SJCRH30 (cell line): ENCODE measurements at regions not wholly inside any gene's neighbourhood (a gene's known extent, or its start where the extent isn't known, plus 50 kb on each side); places are given as distances from the start of the nearest gene placed in this dataset.
"Not testable (repeated sequence)": the region's sequence is repeated elsewhere in the genome, so short reads cannot be mapped to it uniquely, and the experiment has no call there.

Experiments
- DNase-seq, 2 experiments: peaks; one replicate each; pipeline ENCODE4 v3.0.0-alpha.2; 2015 to 2020
- H3K27ac ChIP-seq: fragments of 250-450 bp; sonication (Bioruptor Pico); 2 replicates; pipeline ENCODE4 v1.5.1; 2020; ENCODE audit warnings: mild to moderate bottlenecking, moderate library complexity
- H3K27me3 ChIP-seq: fragments of 250-450 bp; sonication (Bioruptor Pico); 2 replicates; pipeline ENCODE4 v1.5.1; 2020; ENCODE audit warnings: mild to moderate bottlenecking, moderate library complexity
- H3K36me3 ChIP-seq: fragments of 250-450 bp; sonication (Bioruptor Pico); 2 replicates; pipeline ENCODE4 v1.5.1; 2020; ENCODE audit warnings: mild to moderate bottlenecking, moderate library complexity
- H3K4me1 ChIP-seq: fragments of 250-450 bp; sonication (Bioruptor Pico); 2 replicates; pipeline ENCODE4 v1.5.1; 2020; ENCODE audit warnings: mild to moderate bottlenecking, moderate library complexity
- H3K4me3 ChIP-seq: fragments of 250-450 bp; sonication (Bioruptor Pico); 2 replicates; pipeline ENCODE4 v1.5.1; 2020; ENCODE audit warnings: mild to moderate bottlenecking, moderate library complexity
- H3K9me3 ChIP-seq: fragments of 250-450 bp; sonication (Bioruptor Pico); replicated peaks from 2 replicates; pipeline ENCODE4 v1.5.1; 2020; ENCODE audit warnings: mild to moderate bottlenecking, moderate library complexity

DNA sequence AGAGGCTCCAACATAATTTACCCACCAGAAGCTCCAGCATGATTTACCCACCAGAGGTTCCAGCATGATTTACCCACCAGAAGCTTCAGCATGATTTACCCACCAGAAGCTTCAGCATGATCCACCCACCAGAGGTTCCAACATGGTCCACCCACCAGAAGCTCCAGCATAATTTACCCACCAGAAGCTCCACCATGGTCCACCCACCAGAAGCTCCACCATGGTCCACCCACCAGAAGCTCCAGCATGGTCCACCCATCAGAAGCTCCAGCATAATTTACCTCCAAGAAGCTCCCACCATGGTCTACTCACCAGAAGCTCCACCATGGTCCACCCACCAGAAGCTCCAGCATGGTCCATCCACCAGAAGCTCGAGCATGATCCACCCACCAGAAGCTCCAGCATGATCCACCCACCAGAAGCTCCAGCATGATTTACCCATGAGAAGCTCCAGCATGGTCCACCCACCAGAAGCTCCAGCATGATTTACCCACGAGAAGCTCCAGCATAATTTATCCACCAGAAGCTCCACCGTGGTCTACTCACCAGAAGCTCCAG lies 137.0 kb upstream of the TPTE start:
- not testable (repeated sequence) for DNase-seq, H3K4me3 ChIP-seq, H3K36me3 ChIP-seq, H3K9me3 ChIP-seq, H3K4me1 ChIP-seq, H3K27me3 ChIP-seq, H3K27ac ChIP-seq

DNA sequence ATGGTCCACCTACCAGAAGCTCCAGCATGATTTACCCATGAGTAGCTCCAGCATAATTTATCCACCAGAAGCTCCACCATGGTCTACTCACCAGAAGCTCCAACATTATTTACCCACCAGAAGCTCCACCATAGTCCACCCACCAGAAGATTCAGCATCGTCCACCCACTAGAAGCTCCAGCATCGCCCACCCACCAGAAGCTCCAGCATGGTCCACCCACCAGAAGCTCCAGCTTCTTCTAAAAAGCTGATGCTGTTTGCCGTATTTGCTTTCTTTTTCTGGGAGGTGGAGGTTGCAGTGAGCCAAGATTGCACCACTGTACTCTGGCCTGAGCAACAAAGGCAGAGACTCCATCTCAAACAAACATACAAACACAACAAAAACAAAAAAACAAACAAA lies 136.2 kb upstream of the TPTE start:
- H3K4me3 ChIP-seq, H3K9me3 ChIP-seq, H3K27me3 ChIP-seq, H3K4me1 ChIP-seq, H3K27ac ChIP-seq, H3K36me3 ChIP-seq, DNase-seq: not testable (repeated sequence)

DNA sequence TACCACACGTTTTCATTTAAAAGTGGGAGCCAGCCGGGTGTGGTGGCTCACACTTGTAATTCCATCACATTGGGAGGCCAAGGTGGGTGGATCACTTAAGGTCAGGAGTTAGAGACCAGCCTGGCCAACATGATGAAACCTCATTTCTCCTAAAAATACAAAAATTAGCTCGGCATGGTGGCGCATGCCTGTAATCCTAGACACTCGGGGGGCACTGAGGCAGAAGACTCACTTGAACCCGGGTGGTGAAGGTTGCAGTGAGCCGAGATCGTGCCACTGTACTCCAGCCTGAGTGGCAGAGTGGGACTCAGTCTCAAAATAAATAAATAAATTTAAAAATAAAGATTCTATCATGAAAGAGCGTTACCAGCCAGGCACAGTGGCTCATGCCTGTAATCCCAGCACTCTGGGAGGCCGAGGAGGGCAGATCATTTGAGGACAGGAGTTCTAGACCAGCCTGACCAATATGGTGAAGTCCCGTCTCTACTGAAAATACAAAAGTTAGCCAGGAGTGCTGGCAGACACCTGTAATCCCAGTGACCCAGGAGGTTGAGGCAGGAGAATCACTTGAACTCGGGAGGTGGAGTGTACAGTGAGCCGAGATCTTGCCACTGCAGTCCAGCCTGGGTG lies 135.4 kb upstream of the TPTE start:
- H3K9me3 ChIP-seq, H3K4me1 ChIP-seq, H3K27me3 ChIP-seq, H3K4me3 ChIP-seq, DNase-seq, H3K36me3 ChIP-seq, H3K27ac ChIP-seq: not testable (repeated sequence)

DNA sequence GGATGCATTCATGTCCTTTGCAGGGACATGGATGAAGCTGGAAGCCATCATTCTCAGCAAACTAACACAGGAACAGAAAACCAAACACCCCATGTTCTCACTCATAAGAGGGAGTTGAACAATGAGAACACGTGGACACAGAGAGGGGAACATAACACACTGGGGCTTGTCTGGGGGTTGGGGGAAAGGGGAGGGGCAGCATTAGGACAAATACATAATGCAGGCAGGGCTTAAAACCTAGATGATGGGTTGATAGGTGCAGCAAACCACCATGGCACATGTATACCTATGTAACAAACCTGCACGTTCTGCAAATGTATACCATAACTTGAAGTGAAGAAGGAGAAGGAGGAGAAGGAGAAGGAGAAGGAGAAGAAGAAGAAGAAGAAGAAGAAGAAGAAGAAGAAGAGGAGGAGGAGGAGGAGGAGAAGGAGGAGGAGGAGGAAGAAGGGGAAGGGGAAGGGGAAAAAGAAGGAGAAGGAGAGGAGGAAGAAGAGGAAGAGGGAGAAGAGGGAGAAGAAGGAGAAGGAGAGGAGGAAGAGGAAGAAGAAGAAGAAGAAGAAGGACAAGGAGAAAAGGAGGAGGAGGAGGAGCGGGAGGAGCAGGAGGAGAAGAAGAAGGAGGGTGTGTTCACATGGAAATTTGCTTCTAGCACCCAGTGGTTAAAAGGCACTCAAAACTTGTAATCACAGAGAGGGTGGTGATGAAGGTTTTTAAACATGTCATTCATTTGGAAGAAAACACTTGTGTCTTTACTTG lies 133.5 kb upstream of the TPTE start:
- H3K36me3 ChIP-seq, H3K27me3 ChIP-seq, H3K4me3 ChIP-seq, H3K27ac ChIP-seq, DNase-seq, H3K4me1 ChIP-seq, H3K9me3 ChIP-seq: not testable (repeated sequence)

DNA sequence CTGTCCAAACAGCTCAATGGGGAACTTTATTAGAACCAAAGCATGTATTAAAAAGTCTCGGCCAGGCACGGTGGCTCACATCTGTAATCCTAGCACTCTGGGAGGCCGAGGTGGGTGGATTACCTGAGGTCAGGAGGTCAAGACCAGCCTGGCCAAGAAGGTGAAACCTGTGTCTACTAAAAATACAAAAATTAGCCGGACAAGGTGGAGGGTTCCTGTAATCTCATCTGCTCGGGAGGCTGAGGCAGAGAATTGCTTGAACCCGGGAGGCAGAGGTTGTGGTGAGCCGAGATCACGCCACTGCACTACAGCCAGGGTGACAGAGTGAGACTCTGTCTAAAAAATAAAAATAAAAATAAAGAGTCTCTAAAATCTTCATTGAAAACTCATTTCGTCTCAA lies 132.8 kb upstream of the TPTE start:
- H3K9me3 ChIP-seq, DNase-seq, H3K27ac ChIP-seq, H3K36me3 ChIP-seq, H3K4me1 ChIP-seq, H3K4me3 ChIP-seq, H3K27me3 ChIP-seq: not testable (repeated sequence)

DNA sequence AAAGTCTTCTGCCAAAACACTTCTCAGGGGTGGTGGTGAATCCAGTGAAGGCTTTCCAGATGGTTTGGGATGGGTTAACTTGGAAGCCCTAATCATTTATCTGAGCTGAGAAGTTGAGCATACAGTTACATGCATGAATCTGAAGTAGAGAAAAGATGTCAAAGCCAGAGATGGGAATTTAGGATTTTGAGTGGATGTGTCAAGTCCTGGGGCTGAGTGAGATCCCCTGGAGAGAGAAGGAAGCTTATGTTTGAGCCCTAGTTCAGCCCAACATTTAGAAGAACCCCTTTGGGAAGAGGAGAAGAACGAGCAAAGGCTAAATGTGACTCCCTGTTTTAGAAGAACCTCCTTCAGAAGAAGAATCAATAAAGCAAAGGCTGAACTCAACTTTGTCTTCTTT lies 129.1 kb upstream of the TPTE start:
- not testable (repeated sequence) for H3K9me3 ChIP-seq, H3K36me3 ChIP-seq, DNase-seq

DNA sequence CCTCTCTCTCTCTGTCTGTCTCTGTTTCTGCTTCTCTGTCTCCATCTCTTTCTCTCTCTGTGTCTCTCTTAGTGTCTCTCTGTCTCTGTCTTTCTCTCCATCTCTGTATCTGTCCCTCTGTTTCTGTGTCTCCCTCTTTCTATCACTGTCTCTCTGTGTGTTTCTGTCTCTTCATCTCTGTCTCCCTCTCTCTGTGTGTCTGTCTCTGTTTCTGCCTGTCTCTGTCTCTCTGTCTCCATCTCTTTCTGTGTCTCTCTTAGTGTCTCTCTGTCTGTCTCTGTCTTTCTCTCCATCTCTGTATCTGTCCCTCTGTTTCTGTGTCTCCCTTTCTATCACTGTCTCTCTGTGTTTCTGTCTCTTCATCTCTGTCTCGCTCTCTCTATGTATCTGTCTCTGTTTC lies 125.4 kb upstream of the TPTE start:
- not testable (repeated sequence) for H3K9me3 ChIP-seq, H3K4me3 ChIP-seq, H3K27ac ChIP-seq, H3K27me3 ChIP-seq, H3K36me3 ChIP-seq, DNase-seq, H3K4me1 ChIP-seq

More for the DNA sequence above, 129.1 kb upstream of the TPTE start:
- H3K4me3 ChIP-seq, H3K27ac ChIP-seq, H3K4me1 ChIP-seq, H3K27me3 ChIP-seq: not testable (repeated sequence)

DNA sequence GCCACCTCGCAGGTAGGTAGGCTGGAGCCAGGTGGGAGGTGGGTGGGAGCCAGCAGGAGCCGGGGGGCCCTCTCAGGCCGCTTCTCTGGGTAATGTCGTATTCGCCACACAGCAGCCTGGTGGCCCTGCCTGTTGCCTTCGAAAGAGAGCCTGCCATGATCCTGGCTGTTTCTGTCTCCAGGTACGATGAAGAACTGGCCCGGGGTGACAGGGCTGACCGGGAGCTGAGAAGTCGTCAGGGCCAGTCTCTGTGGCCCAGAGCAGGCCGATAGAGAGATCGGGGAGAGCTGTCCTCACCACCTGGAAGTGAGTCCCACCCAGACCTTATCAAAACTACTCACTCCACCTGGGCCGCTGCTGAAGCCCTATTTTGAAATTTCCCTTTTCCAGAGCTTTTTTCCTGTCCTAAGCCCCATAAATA lies 123.9 kb upstream of the TPTE start:
- not testable (repeated sequence) for DNase-seq, H3K27ac ChIP-seq, H3K27me3 ChIP-seq, H3K36me3 ChIP-seq, H3K4me3 ChIP-seq, H3K4me1 ChIP-seq, H3K9me3 ChIP-seq

DNA sequence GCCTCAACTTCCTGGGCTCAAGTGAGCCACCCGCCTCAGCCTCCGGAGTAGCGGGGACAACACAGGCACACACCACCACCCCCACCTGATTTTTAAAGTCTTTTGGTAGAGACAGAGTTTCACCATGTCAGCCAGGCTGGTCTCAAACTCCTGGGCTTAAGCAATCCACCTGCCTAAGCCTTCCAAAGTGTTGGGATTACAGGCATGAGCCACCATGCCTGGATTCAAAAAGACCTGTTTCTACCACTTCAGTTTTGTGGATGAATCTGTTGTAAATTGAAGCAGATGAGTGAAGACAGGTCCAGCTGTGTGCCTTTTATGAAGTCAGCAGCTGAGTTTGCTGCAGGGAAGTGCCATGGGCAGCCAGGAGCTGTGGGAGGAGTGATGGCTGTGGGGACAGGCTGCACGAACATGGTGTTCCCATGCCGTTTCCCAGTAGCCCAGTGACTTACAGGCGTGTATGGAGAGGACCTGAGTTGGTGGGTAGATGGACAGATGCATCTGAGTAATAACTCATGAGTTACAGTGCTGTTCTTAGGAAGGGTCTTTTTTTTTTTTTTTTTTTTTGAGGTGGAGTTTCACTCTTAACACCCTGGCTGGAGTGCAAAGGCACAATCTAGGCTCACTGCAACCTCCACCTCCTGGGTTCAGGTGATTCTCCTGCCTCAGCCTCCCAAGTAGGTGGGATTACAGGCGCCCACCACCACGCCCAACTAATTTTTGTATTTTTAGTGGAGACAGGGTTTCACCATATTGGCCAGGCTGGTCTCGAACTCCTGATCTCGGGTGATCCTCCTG lies 122.5 kb upstream of the TPTE start:
- not testable (repeated sequence) for H3K4me1 ChIP-seq, H3K27ac ChIP-seq, H3K9me3 ChIP-seq, H3K27me3 ChIP-seq, H3K36me3 ChIP-seq, DNase-seq, H3K4me3 ChIP-seq

DNA sequence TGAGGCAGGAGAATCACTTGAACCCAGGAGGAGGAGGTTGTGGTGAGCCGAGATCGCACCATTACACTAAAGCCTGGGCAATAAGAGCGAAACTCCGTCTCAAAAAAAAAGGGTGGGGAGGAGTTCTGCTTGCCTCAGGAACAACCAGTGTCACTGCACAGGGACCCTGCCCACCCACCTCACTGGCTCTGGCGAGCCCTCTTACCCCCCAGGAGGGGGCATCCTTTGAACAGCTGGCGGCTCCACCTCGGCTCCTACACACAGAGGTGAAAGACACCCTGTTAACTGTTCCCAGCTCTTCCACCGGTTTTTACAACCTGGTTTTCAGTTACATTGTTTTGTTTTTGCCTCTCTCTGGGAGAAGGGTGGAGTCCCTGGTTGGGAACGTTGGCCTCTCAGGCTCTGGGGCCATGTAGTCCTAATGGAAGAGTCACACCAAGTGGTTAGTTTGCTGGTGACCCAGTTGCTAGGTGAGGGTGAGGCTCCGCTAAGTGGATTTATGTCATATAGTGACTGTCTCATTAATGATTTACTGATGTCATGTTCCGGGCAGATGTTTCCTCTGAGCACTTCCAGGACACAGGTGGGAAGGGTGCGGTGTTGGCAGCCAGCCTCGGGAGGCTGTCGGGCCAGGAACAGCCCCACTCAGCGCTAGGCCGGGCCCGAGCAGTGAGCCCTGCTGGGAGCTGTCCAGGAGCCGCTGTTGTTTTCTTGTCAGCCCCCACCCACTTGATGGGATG lies 120.6 kb upstream of the TPTE start:
- not testable (repeated sequence) for H3K36me3 ChIP-seq, DNase-seq, H3K4me1 ChIP-seq, H3K27me3 ChIP-seq, H3K27ac ChIP-seq, H3K4me3 ChIP-seq, H3K9me3 ChIP-seq

DNA sequence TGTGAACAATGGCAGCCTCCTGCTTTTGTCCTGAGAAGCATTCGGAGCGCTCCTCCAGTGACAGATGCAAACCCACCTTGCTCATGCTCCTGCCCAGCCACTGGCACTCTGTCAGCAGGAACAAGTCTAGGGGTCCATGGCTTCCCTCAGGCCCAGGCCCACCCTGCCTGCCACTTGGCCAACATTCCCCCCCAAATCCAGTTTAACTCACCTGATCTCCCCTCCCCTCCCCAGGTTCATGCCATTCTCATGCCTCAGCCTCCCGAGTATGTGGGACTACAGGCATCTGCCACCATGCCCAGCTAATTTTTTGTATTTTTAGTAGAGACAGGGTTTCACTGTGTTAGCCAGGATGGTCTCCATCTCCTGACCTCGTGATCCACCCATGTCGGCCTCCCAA lies 118.9 kb upstream of the TPTE start:
- not testable (repeated sequence) for H3K27me3 ChIP-seq, H3K4me1 ChIP-seq, H3K9me3 ChIP-seq, H3K4me3 ChIP-seq, H3K27ac ChIP-seq, H3K36me3 ChIP-seq, DNase-seq

DNA sequence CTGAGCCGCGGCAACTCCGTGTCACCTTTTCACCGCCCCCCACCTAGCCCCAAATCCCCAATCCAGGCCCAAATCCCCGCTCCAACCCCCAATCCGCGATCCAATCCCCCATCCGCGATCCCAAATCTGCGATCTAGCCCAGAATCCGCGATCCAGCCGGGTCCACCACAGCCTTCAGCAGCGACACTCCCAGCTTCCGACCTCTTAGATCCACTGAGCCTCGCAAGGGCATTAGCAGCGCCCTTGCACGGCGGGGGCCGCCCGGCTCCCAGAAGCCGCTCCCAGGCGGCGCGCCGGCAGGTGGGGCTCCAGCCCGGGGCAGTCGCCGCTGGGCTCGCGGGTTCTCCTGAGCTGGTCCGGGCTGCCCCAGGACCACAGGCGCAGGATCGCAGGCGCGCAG lies 116.1 kb upstream of the TPTE start:
- H3K4me3 ChIP-seq, H3K4me1 ChIP-seq, H3K27ac ChIP-seq, DNase-seq, H3K9me3 ChIP-seq, H3K36me3 ChIP-seq, H3K27me3 ChIP-seq: not testable (repeated sequence)

DNA sequence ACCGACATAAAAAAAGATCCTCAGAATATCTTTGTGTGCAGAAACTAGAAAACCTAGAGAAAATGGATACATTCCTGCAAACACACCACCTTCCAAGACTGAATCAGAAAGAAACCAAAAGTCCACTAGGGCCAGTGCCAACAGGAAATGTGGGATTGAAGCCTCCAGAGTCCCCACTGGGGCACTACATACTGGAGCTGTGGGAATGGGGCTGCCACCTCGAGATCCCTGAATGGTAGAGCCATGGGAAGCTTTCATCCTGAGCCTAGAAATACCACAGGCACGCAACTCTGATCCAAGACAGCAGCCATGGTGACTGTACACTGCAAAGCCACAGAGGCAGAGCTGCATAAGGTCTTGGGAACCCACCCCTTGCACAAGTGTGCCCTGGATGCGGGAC lies 111.6 kb upstream of the TPTE start:
- not testable (repeated sequence) for H3K27me3 ChIP-seq, H3K4me1 ChIP-seq, H3K36me3 ChIP-seq, H3K27ac ChIP-seq, DNase-seq, H3K9me3 ChIP-seq, H3K4me3 ChIP-seq

DNA sequence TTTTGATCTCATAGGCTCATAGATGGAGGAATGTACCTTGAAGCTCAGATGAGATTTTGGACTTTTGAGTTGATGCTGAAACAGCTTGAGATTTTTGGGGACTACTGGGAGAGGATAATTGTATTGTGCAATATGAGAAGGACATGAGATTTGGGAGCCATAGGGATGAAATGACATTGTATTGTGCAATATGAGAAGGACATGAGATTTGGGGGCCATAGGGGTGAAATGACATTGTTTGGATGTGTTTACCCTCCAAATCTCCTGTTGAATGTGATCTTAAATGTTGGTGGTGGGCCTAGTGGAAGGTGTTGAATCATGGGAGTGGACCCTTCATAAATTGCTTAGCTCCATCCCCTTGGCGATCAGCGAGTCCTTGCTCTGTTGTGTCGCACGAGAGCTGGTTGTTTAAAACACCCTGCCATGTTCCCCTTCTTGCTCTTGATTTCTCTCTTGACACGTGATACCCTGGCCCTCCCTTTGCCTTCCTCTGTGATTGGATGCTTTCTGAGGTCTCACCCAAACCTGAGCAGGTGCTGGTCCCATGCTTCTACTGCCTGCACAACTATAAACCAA lies 110.9 kb upstream of the TPTE start:
- not testable (repeated sequence) for H3K27ac ChIP-seq, H3K27me3 ChIP-seq, H3K4me1 ChIP-seq, H3K9me3 ChIP-seq, DNase-seq, H3K4me3 ChIP-seq, H3K36me3 ChIP-seq
